ENCODE measurements at regions not wholly inside any gene's neighbourhood (a gene's known extent, or its start where the extent isn't known, plus 50 kb on each side); places are given as distances from the start of the nearest gene placed in this dataset.

GRCh38 chr13:59474696-59475095, 689.0 kb downstream of the DIAPH3 start:
- no peak for DNase-seq

- DNase-seq, result no peak
Measured at GRCh38 chr13:59475911-59476310, 687.8 kb downstream of the DIAPH3 start.

GRCh38 chr13:59476366-59476765, 687.4 kb downstream of the DIAPH3 start:
- no peak for DNase-seq

- DNase-seq, result no peak
Measured at GRCh38 chr13:59477011-59477410, 686.7 kb downstream of the DIAPH3 start.

- DNase-seq, result no peak
Measured at GRCh38 chr13:59478908-59479307, 684.8 kb downstream of the DIAPH3 start.

- no peak for DNase-seq
Measured at GRCh38 chr13:59479629-59480028, 684.1 kb downstream of the DIAPH3 start.

- DNase-seq, result no peak
Measured at GRCh38 chr13:59480396-59481259, 683.1 kb downstream of the DIAPH3 start.

GRCh38 chr13:59483501-59484145, 680.1 kb downstream of the DIAPH3 start:
- no peak for DNase-seq

- no peak for DNase-seq
Measured at GRCh38 chr13:59487883-59488282, 675.8 kb downstream of the DIAPH3 start.

- DNase-seq, result no peak
Measured at GRCh38 chr13:59488436-59488835, 675.3 kb downstream of the DIAPH3 start.

GRCh38 chr13:59490651-59491050, 673.1 kb downstream of the DIAPH3 start:
- no peak for DNase-seq

GRCh38 chr13:59492030-59492636, 671.6 kb downstream of the DIAPH3 start:
- DNase-seq, result no peak

- no peak for DNase-seq
Measured at GRCh38 chr13:59493436-59493965, 670.2 kb downstream of the DIAPH3 start.

GRCh38 chr13:59494151-59494550, 669.6 kb downstream of the DIAPH3 start:
- no peak for DNase-seq

GRCh38 chr13:59494560-59494970, 669.2 kb downstream of the DIAPH3 start:
- no peak for DNase-seq

GRCh38 chr13:59495299-59495698, 668.4 kb downstream of the DIAPH3 start:
- DNase-seq, result no peak

GRCh38 chr13:59495936-59496512, 667.7 kb downstream of the DIAPH3 start:
- DNase-seq, result no peak

GRCh38 chr13:59497621-59498247, 666.0 kb downstream of the DIAPH3 start:
- no peak for DNase-seq

GRCh38 chr13:59501004-59501403, 662.7 kb downstream of the DIAPH3 start:
- DNase-seq, result no peak

GRCh38 chr13:59504407-59504806, 659.3 kb downstream of the DIAPH3 start:
- DNase-seq, result no peak

GRCh38 chr13:59510386-59510785, 653.3 kb downstream of the DIAPH3 start:
- no peak for DNase-seq

GRCh38 chr13:59513686-59514085, 650.0 kb downstream of the DIAPH3 start:
- no peak for DNase-seq

GRCh38 chr13:59514316-59514715, 649.4 kb downstream of the DIAPH3 start:
- no peak for DNase-seq

Data from NCI-H345 (cell line).